ENCODE measurements at regions not wholly inside any gene's neighbourhood (a gene's known extent, or its start where the extent isn't known, plus 50 kb on each side); places are given as distances from the start of the nearest gene placed in this dataset.

DNA sequence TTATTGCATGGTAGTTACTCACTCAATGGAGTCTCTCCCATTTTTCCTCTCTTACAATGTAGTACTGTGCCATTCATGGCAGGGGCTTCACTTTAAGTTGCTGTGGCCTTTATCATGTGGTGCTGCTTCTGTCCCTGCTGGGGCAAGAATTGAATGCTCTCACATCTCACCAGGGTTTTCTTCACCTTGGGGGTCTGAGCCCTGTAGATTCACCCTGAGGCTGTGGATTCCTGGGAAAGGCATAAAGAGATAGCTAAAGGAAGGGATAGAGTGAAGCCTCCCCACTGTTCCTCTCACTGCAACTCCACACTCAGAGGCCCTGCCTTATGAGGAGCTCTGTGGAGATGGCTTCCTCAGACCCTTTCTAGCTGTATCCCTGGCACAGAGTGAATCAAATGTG is 178.5 kb upstream of the GOT2 start:
- TF ChIP-seq, protein P1, sequence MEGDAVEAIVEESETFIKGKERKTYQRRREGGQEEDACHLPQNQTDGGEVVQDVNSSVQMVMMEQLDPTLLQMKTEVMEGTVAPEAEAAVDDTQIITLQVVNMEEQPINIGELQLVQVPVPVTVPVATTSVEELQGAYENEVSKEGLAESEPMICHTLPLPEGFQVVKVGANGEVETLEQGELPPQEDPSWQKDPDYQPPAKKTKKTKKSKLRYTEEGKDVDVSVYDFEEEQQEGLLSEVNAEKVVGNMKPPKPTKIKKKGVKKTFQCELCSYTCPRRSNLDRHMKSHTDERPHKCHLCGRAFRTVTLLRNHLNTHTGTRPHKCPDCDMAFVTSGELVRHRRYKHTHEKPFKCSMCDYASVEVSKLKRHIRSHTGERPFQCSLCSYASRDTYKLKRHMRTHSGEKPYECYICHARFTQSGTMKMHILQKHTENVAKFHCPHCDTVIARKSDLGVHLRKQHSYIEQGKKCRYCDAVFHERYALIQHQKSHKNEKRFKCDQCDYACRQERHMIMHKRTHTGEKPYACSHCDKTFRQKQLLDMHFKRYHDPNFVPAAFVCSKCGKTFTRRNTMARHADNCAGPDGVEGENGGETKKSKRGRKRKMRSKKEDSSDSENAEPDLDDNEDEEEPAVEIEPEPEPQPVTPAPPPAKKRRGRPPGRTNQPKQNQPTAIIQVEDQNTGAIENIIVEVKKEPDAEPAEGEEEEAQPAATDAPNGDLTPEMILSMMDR (IDR thresholded peaks at IDR 0.05): no peak
- TF ChIP-seq POLR2A (IDR thresholded peaks at IDR 0.05): no peak
